ENCODE measurements at regions not wholly inside any gene's neighbourhood (a gene's known extent, or its start where the extent isn't known, plus 50 kb on each side); places are given as distances from the start of the nearest gene placed in this dataset.

DNA sequence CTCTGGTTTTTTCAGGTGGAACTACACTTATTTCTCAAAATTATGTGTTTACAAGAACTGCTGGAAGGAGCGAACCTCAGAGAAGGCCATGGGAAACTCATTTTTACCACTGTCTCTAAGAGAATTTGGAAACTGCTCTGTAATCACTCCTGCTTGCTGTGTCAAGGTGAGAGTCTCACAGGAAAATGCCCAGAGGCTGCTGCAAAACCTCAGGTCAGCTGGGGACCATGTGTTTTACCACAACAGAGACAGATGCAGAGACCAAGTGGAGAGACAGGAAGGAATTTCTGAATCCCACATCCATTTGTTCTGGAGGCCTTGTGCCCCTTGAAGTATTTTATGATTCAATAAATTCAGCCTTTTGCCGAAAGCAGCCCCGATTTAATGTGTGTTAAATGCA is 743.8 kb upstream of the SLC10A2 start:
- intact Hi-C loops (cut with DNase I), result no loop called here

DNA sequence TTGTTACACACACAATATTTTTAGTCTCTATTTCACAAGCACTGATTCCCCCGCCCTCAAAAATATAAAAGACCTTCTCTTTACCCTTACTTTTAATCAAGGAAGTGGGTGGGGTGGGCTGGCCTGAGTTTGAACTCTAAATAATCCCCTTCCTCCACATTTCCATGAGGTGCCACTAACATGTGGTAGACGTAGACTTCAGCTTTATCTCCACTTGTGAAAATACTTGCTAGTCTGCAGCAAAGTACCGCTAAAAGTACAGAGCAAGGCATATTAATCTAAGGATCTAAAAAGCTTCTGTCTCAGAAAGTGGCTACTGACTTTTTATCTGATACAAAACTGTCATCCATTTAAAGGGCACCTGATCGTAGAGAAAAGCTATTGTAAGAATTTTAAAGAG is 739.6 kb upstream of the SLC10A2 start:
- Histone ChIP-seq H3K9me3 (no peaks in the 10 kb centered on the region), H3K4me3 (no peak overlapping the region), H3K4me1 (no peaks in the 10 kb centered on the region), H3K27me3 (no peaks in the 10 kb centered on the region), H3K36me3 (no peaks in the 10 kb centered on the region), H3K27ac (no peak overlapping the region)
- TF ChIP-seq, protein P1, sequence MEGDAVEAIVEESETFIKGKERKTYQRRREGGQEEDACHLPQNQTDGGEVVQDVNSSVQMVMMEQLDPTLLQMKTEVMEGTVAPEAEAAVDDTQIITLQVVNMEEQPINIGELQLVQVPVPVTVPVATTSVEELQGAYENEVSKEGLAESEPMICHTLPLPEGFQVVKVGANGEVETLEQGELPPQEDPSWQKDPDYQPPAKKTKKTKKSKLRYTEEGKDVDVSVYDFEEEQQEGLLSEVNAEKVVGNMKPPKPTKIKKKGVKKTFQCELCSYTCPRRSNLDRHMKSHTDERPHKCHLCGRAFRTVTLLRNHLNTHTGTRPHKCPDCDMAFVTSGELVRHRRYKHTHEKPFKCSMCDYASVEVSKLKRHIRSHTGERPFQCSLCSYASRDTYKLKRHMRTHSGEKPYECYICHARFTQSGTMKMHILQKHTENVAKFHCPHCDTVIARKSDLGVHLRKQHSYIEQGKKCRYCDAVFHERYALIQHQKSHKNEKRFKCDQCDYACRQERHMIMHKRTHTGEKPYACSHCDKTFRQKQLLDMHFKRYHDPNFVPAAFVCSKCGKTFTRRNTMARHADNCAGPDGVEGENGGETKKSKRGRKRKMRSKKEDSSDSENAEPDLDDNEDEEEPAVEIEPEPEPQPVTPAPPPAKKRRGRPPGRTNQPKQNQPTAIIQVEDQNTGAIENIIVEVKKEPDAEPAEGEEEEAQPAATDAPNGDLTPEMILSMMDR (IDR thresholded peaks at IDR 0.05), result no peak
- intact Hi-C loops (cut with DNase I), result no loop called here
- DNase-seq (ENCODE audit: low spot score in 2 of 2), result no peak

More for the DNA sequence above, 743.8 kb upstream of the SLC10A2 start:
- H3K9me3 ChIP-seq, result no peaks in the 10 kb centered on the region
- H3K4me1 ChIP-seq, result no peaks in the 10 kb centered on the region
- H3K27me3 ChIP-seq, result no peaks in the 10 kb centered on the region
- no peak overlapping the region for H3K4me3 ChIP-seq
- no peak overlapping the region for H3K27ac ChIP-seq
- TF ChIP-seq, protein P1 (IDR thresholded peaks at IDR 0.05), result no peak
- no peak for DNase-seq (ENCODE audit: low spot score in 2 of 2)
- no peaks in the 10 kb centered on the region for H3K36me3 ChIP-seq

DNA sequence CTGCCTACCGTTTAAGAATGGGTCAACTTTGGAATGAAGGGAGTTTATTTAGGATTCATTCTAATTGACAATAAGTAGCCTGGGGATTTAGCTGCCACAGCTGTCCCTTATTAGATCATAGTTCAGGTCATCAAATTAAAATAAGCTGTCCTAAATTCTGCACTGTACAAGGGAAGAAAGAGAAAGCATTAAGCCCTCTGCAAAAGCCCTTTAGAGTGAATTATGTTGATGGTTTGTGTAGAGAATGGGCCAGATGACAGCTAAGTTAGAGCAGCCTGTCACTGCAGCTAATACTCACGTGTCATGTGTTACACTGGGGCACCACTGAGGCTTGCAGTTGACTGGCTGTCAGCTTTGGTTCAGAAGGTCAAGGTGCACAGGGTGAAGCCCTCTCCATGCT is 737.1 kb upstream of the SLC10A2 start:
- H3K4me1 ChIP-seq, result no peaks in the 10 kb centered on the region
- no peaks in the 10 kb centered on the region for H3K27me3 ChIP-seq
- DNase-seq (ENCODE audit: low spot score in 2 of 2), result no peak
- H3K36me3 ChIP-seq, result no peaks in the 10 kb centered on the region
- intact Hi-C loops (cut with DNase I), result no loop called here
- H3K27ac ChIP-seq, result no peak overlapping the region
- no peak overlapping the region for H3K4me3 ChIP-seq
- TF ChIP-seq, protein P1 (IDR thresholded peaks at IDR 0.05), result no peak
- H3K9me3 ChIP-seq, result no peaks in the 10 kb centered on the region

DNA sequence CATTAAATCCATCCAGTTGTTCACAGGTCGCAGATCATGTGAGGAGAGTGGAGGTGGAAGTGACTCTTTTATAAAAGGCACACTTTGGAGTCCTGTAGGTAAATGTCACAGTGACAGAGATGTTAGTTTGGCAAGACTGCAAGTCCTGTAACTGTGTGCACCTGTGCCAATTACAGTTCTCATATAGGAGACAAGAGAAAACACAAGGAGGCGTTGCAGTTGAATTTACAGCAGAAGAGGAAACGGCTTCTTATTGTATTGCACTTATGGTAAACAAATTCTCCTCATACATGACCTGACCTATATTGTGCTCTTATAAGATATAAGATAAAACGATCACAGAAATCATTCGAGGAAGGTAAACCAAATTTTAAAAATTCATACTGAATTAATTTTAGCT is 732.8 kb upstream of the SLC10A2 start:
- no peak for DNase-seq (ENCODE audit: low spot score in 2 of 2)
- H3K9me3 ChIP-seq, result no peaks in the 10 kb centered on the region
- no peak overlapping the region for H3K4me3 ChIP-seq
- no peaks in the 10 kb centered on the region for H3K27me3 ChIP-seq
- no peak overlapping the region for H3K27ac ChIP-seq
- H3K36me3 ChIP-seq, result no peaks in the 10 kb centered on the region
- TF ChIP-seq, protein P1 (IDR thresholded peaks at IDR 0.05), result no peak
- intact Hi-C loops (cut with DNase I), result no loop called here
- H3K4me1 ChIP-seq, result no peaks in the 10 kb centered on the region

DNA sequence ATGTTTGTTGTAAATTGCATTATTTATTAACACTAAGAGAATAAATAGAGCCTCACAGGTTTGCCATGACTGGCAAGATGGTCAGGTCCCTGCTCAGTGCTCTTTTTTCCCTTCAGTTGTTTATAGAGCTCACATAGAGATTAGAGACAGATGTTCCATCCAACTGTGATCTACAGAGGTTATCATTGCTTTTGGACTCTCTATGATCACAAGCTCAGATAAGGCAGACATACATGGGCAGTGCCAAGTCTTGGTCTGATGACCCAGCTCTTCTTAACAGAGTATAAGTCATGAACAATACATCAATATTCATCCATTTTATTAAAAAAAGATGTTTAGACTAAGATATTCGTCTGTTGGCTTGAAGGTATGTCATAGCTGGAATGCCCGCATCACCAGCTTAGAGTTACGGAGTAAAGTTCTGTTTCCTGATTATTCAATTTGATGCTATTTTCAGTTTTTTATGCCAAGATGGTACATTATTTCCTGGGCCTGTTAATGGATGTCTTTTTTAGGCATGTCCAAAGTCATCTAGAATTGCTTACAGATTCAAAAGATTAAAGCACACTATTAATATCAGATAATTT is 729.8 kb upstream of the SLC10A2 start:
- no peak overlapping the region for H3K27ac ChIP-seq
- no peak for DNase-seq (ENCODE audit: low spot score in 2 of 2)
- H3K4me1 ChIP-seq, result no peaks in the 10 kb centered on the region
- H3K9me3 ChIP-seq, result no peaks in the 10 kb centered on the region
- H3K36me3 ChIP-seq, result no peaks in the 10 kb centered on the region
- H3K4me3 ChIP-seq, result no peak overlapping the region
- no peaks in the 10 kb centered on the region for H3K27me3 ChIP-seq
- intact Hi-C loops (cut with DNase I), result no loop called here
- TF ChIP-seq, protein P1 (IDR thresholded peaks at IDR 0.05), result no peak

- Histone ChIP-seq H3K9me3 (no peaks in the 10 kb centered on the region), H3K27me3 (no peaks in the 10 kb centered on the region), H3K4me1 (no peaks in the 10 kb centered on the region), H3K27ac (no peak overlapping the region), H3K36me3 (no peaks in the 10 kb centered on the region), H3K4me3 (no peak overlapping the region)
- no peak for DNase-seq (ENCODE audit: low spot score in 2 of 2)
- intact Hi-C loops (cut with DNase I), result no loop called here
- TF ChIP-seq, protein P1 (IDR thresholded peaks at IDR 0.05), result no peak
Measured at GRCh38 chr13:103794526-103794925, 728.3 kb upstream of the SLC10A2 start.

Data from ascending aorta (tissue), 2 donors.